ENCODE measurements at regions not wholly inside any gene's neighbourhood (a gene's known extent, or its start where the extent isn't known, plus 50 kb on each side); places are given as distances from the start of the nearest gene placed in this dataset.
"Not testable (repeated sequence)": the region's sequence is repeated elsewhere in the genome, so short reads cannot be mapped to it uniquely, and the experiment has no call there.

GRCh38 chr3:106059953-106060517 is 191.2 kb upstream of the CBLB start:
- no peaks in the 10 kb centered on the region for H3K36me3 ChIP-seq (replicated peaks; ENCODE audit: control insufficient read depth, insufficient read depth, low read length)
- no peak overlapping the region for H3K4me3 ChIP-seq (ENCODE audit: insufficient read depth, low read depth, low read length)
- DNase-seq: no peak
- H3K27me3 ChIP-seq (ENCODE audit: control insufficient read depth, insufficient read depth, low read length): no peaks in the 10 kb centered on the region

GRCh38 chr3:106063909-106064308 is 195.1 kb upstream of the CBLB start:
- DNase-seq: no peak
- Histone ChIP-seq H3K27me3 (ENCODE audit: control insufficient read depth, insufficient read depth, low read length) (no peaks in the 10 kb centered on the region), H3K4me3 (ENCODE audit: insufficient read depth, low read depth, low read length) (no peak overlapping the region), H3K36me3 (replicated peaks; ENCODE audit: control insufficient read depth, insufficient read depth, low read length) (no peaks in the 10 kb centered on the region)

GRCh38 chr3:106065831-106066230 is 197.0 kb upstream of the CBLB start:
- no peak for DNase-seq
- H3K36me3 ChIP-seq (replicated peaks; ENCODE audit: control insufficient read depth, insufficient read depth, low read length): no peaks in the 10 kb centered on the region
- H3K27me3 ChIP-seq (ENCODE audit: control insufficient read depth, insufficient read depth, low read length): no peaks in the 10 kb centered on the region
- H3K4me3 ChIP-seq (ENCODE audit: insufficient read depth, low read depth, low read length): no peak overlapping the region

- Histone ChIP-seq H3K36me3 (replicated peaks; ENCODE audit: control insufficient read depth, insufficient read depth, low read length) (no peaks in the 10 kb centered on the region), H3K4me3 (ENCODE audit: insufficient read depth, low read depth, low read length) (no peak overlapping the region)
- DNase-seq: no peak
Observed at GRCh38 chr3:106067711-106068110, 198.9 kb upstream of the CBLB start.

GRCh38 chr3:106068381-106068780 is 199.6 kb upstream of the CBLB start:
- no peak overlapping the region for H3K4me3 ChIP-seq (ENCODE audit: insufficient read depth, low read depth, low read length)
- H3K27me3 ChIP-seq (ENCODE audit: control insufficient read depth, insufficient read depth, low read length): no peaks in the 10 kb centered on the region
- no peak for DNase-seq
- H3K36me3 ChIP-seq (replicated peaks; ENCODE audit: control insufficient read depth, insufficient read depth, low read length): no peaks in the 10 kb centered on the region

More at GRCh38 chr3:106067711-106068110, 198.9 kb upstream of the CBLB start:
- no peaks in the 10 kb centered on the region for H3K27me3 ChIP-seq (ENCODE audit: control insufficient read depth, insufficient read depth, low read length)

GRCh38 chr3:106068795-106069194 is 200.0 kb upstream of the CBLB start:
- Histone ChIP-seq H3K36me3 (replicated peaks; ENCODE audit: control insufficient read depth, insufficient read depth, low read length) (no peaks in the 10 kb centered on the region), H3K4me3 (ENCODE audit: insufficient read depth, low read depth, low read length) (no peak overlapping the region), H3K27me3 (ENCODE audit: control insufficient read depth, insufficient read depth, low read length) (no peaks in the 10 kb centered on the region)
- DNase-seq: no peak

- Histone ChIP-seq H3K27me3 (ENCODE audit: control insufficient read depth, insufficient read depth, low read length) (no peaks in the 10 kb centered on the region), H3K36me3 (replicated peaks; ENCODE audit: control insufficient read depth, insufficient read depth, low read length) (no peaks in the 10 kb centered on the region), H3K4me3 (ENCODE audit: insufficient read depth, low read depth, low read length) (no peak overlapping the region)
- DNase-seq: no peak
Observed at GRCh38 chr3:106070187-106070586, 201.4 kb upstream of the CBLB start.

GRCh38 chr3:106071306-106071705 is 202.5 kb upstream of the CBLB start:
- no peak for DNase-seq
- Histone ChIP-seq H3K4me3 (ENCODE audit: insufficient read depth, low read depth, low read length) (no peak overlapping the region), H3K27me3 (ENCODE audit: control insufficient read depth, insufficient read depth, low read length) (no peaks in the 10 kb centered on the region), H3K36me3 (replicated peaks; ENCODE audit: control insufficient read depth, insufficient read depth, low read length) (no peaks in the 10 kb centered on the region)

GRCh38 chr3:106072596-106072995 is 203.8 kb upstream of the CBLB start:
- H3K4me3 ChIP-seq (ENCODE audit: insufficient read depth, low read depth, low read length); DNase-seq; H3K36me3 ChIP-seq (replicated peaks; ENCODE audit: control insufficient read depth, insufficient read depth, low read length); H3K27me3 ChIP-seq (ENCODE audit: control insufficient read depth, insufficient read depth, low read length): not testable (repeated sequence)

GRCh38 chr3:106073806-106074205 is 205.0 kb upstream of the CBLB start:
- not testable (repeated sequence) for DNase-seq; H3K4me3 ChIP-seq (ENCODE audit: insufficient read depth, low read depth, low read length); H3K27me3 ChIP-seq (ENCODE audit: control insufficient read depth, insufficient read depth, low read length); H3K36me3 ChIP-seq (replicated peaks; ENCODE audit: control insufficient read depth, insufficient read depth, low read length)

GRCh38 chr3:106075731-106076130 is 206.9 kb upstream of the CBLB start:
- DNase-seq; H3K4me3 ChIP-seq (ENCODE audit: insufficient read depth, low read depth, low read length); H3K27me3 ChIP-seq (ENCODE audit: control insufficient read depth, insufficient read depth, low read length); H3K36me3 ChIP-seq (replicated peaks; ENCODE audit: control insufficient read depth, insufficient read depth, low read length): not testable (repeated sequence)

- no peak for DNase-seq
- no peaks in the 10 kb centered on the region for H3K36me3 ChIP-seq (replicated peaks; ENCODE audit: control insufficient read depth, insufficient read depth, low read length)
- H3K4me3 ChIP-seq (ENCODE audit: insufficient read depth, low read depth, low read length): no peak overlapping the region
- H3K27me3 ChIP-seq (ENCODE audit: control insufficient read depth, insufficient read depth, low read length): no peaks in the 10 kb centered on the region
Observed at GRCh38 chr3:106078635-106079034, 209.8 kb upstream of the CBLB start.

GRCh38 chr3:106082616-106083015 is 213.8 kb upstream of the CBLB start:
- Histone ChIP-seq H3K36me3 (replicated peaks; ENCODE audit: control insufficient read depth, insufficient read depth, low read length) (no peaks in the 10 kb centered on the region), H3K27me3 (ENCODE audit: control insufficient read depth, insufficient read depth, low read length) (no peaks in the 10 kb centered on the region), H3K4me3 (ENCODE audit: insufficient read depth, low read depth, low read length) (no peak overlapping the region)
- no peak for DNase-seq

- Histone ChIP-seq H3K36me3 (replicated peaks; ENCODE audit: control insufficient read depth, insufficient read depth, low read length) (no peaks in the 10 kb centered on the region), H3K4me3 (ENCODE audit: insufficient read depth, low read depth, low read length) (no peak overlapping the region), H3K27me3 (ENCODE audit: control insufficient read depth, insufficient read depth, low read length) (no peaks in the 10 kb centered on the region)
- no peak for DNase-seq
Observed at GRCh38 chr3:106083207-106083606, 214.4 kb upstream of the CBLB start.

GRCh38 chr3:106083854-106084253 is 215.0 kb upstream of the CBLB start:
- no peaks in the 10 kb centered on the region for H3K27me3 ChIP-seq (ENCODE audit: control insufficient read depth, insufficient read depth, low read length)
- DNase-seq: no peak
- H3K4me3 ChIP-seq (ENCODE audit: insufficient read depth, low read depth, low read length): no peak overlapping the region
- H3K36me3 ChIP-seq (replicated peaks; ENCODE audit: control insufficient read depth, insufficient read depth, low read length): no peaks in the 10 kb centered on the region

GRCh38 chr3:106086038-106086437 is 217.2 kb upstream of the CBLB start:
- Histone ChIP-seq H3K27me3 (ENCODE audit: control insufficient read depth, insufficient read depth, low read length) (no peaks in the 10 kb centered on the region), H3K4me3 (ENCODE audit: insufficient read depth, low read depth, low read length) (no peak overlapping the region), H3K36me3 (replicated peaks; ENCODE audit: control insufficient read depth, insufficient read depth, low read length) (no peaks in the 10 kb centered on the region)
- no peak for DNase-seq
